ENCODE measurements at regions not wholly inside any gene's neighbourhood (a gene's known extent, or its start where the extent isn't known, plus 50 kb on each side); places are given as distances from the start of the nearest gene placed in this dataset.

DNA sequence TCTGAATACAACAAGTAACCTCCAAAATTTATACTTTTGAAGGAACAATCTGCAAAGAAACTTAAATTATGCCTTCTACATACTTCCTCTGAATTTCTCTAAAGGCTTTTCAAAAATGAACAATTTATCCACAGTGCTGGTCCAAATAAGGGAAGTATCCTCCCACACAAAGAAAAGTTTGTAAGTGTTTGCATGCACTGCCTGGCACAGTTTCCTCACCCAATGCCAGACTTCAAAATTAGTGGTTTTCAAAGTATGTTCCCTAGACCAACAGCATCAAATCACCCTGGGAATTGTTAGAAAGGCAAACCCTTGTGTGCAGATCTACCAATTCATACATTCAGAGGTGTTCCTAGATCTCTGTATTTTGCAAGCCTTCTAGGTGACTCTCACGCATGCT lies 82.5 kb downstream of the PCTP start:
- CTCF ChIA-PET = no interaction called here
- no peaks in the 10 kb centered on the region for H3K9me3 ChIP-seq (replicated peaks; ENCODE audit: control insufficient read depth, insufficient read depth, low read length)

More for the DNA sequence above, 82.5 kb downstream of the PCTP start:
- H3K79me2 ChIP-seq (ENCODE audit: control insufficient read depth, insufficient read depth, low read length) = no peaks in the 10 kb centered on the region
- H3K4me1 ChIP-seq (ENCODE audit: control insufficient read depth, insufficient read depth, low read length) = no peaks in the 10 kb centered on the region
- ChIA-PET POLR2A (no interaction called here), SMC1A (ENCODE audit: uncharacterized antibody, unreplicated experiment) (no interaction called here), RAD21 (ENCODE audit: unreplicated experiment) (no interaction called here)
- no peak for ATAC-seq
- H3K4me2 ChIP-seq (ENCODE audit: control insufficient read depth, insufficient read depth) = no peak overlapping the region
- 0% methylated on average over 1 of the region's 1 CpG for WGBS (ENCODE audit: insufficient coverage, insufficient replicate concordance, low lambda C conversion rate, missing lambda C conversion rate)
- H3K36me3 ChIP-seq (ENCODE audit: control insufficient read depth in 2 of 2, insufficient read depth in 2 of 2, low read length in 1 of 2) = no peaks in the 10 kb centered on the region
- no peak for FAIRE-seq
- intact Hi-C loops (cut with micrococcal nuclease; ENCODE audit: unreplicated experiment) = no loop called here
- H3K9ac ChIP-seq (ENCODE audit: control insufficient read depth, insufficient read depth, low read length) = no peak overlapping the region
- no peaks in the 10 kb centered on the region for H4K20me1 ChIP-seq (ENCODE audit: control insufficient read depth, insufficient read depth)
- no peak overlapping the region for H3K4me3 ChIP-seq
- in situ Hi-C loops (cut with MboI) = no loop called here
- TF ChIP-seq NRF1 (conservative IDR thresholded peaks at IDR 0.05; ENCODE audit: low read depth, low read length) = no peak
- TF ChIP-seq SREBF1 (IDR thresholded peaks at IDR 0.05; ENCODE audit: low read length) = no peak
- no peak for TF ChIP-seq TARDBP (IDR thresholded peaks at IDR 0.05; ENCODE audit: borderline replicate concordance)
- no peak for TF ChIP-seq CREB1 (IDR thresholded peaks at IDR 0.05; ENCODE audit: low read depth)
- TF ChIP-seq SMAD1 (IDR thresholded peaks at IDR 0.05; ENCODE audit: low read depth, partially characterized antibody) = no peak
- TF ChIP-seq DPF2 (IDR thresholded peaks at IDR 0.05) = no peak
- TF ChIP-seq CUX1 (IDR thresholded peaks at IDR 0.05; ENCODE audit: insufficient replicate concordance, low read depth, low read length) = no peak
- TF ChIP-seq CBX3 (IDR thresholded peaks at IDR 0.05; ENCODE audit: borderline replicate concordance, low read depth) = no peak
- no peak for TF ChIP-seq SPI1 (IDR thresholded peaks at IDR 0.05; ENCODE audit: borderline replicate concordance, insufficient read depth, low read depth, low read length)
- TF ChIP-seq BHLHE40 (IDR thresholded peaks at IDR 0.05; ENCODE audit: borderline replicate concordance in 1 of 2, low read depth in 2 of 2, low read length in 1 of 2) = no peak
- TF ChIP-seq, protein P1, sequence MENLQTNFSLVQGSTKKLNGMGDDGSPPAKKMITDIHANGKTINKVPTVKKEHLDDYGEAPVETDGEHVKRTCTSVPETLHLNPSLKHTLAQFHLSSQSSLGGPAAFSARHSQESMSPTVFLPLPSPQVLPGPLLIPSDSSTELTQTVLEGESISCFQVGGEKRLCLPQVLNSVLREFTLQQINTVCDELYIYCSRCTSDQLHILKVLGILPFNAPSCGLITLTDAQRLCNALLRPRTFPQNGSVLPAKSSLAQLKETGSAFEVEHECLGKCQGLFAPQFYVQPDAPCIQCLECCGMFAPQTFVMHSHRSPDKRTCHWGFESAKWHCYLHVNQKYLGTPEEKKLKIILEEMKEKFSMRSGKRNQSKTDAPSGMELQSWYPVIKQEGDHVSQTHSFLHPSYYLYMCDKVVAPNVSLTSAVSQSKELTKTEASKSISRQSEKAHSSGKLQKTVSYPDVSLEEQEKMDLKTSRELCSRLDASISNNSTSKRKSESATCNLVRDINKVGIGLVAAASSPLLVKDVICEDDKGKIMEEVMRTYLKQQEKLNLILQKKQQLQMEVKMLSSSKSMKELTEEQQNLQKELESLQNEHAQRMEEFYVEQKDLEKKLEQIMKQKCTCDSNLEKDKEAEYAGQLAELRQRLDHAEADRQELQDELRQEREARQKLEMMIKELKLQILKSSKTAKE (IDR thresholded peaks at IDR 0.05; ENCODE audit: low read depth, poor library complexity, severe bottlenecking) = no peak
- TF ChIP-seq, protein P2, sequence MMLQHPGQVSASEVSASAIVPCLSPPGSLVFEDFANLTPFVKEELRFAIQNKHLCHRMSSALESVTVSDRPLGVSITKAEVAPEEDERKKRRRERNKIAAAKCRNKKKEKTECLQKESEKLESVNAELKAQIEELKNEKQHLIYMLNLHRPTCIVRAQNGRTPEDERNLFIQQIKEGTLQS (IDR thresholded peaks at IDR 0.05; ENCODE audit: borderline replicate concordance, extremely low read depth, low read depth, low read length) = no peak
- TF ChIP-seq E2F8 (IDR thresholded peaks at IDR 0.05; ENCODE audit: low read depth, partially characterized antibody) = no peak
- no peak overlapping the region for H3K27ac ChIP-seq (ENCODE audit: control insufficient read depth, insufficient read depth)
- H3K27me3 ChIP-seq (replicated peaks in 1 of 2; ENCODE audit: control insufficient read depth in 2 of 2, insufficient read depth in 2 of 2, low read length in 1 of 2) = no peaks in the 10 kb centered on the region; a peak in 1 of 4 replicates
- DNase-seq (ENCODE audit: low read depth, low spot score) = no peak
- BruUV-seq (replicated peaks) = no TSS peak
- no peak overlapping the region for H2AFZ ChIP-seq (ENCODE audit: control insufficient read depth, low read depth, low read length)
